ENCODE measurements at regions not wholly inside any gene's neighbourhood (a gene's known extent, or its start where the extent isn't known, plus 50 kb on each side); places are given as distances from the start of the nearest gene placed in this dataset.

DNA sequence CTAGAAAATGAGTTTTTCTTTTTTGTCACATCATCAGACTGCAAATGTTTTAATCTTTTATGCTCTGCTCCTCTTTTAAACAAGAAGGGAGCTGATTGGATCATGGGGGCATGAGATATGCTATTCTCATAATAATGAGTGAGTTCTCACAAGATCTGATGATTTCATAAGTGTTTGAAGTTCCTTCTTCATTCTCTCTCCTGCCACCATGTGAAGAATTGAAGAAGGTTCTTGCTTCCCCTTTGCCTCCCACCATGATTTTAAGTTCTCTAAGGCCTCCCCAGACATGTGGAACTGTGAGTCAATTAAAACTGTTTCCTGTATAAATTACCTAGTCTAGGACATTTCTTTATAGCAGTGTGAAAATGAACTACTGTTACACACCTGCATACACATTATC lies 218.2 kb downstream of the NRIP1 start:
- Histone ChIP-seq H3K27ac (ENCODE audit: low read depth, low read length) (no peak overlapping the region), H3K4me2 (ENCODE audit: low read length) (no peak overlapping the region), H3K27me3 (ENCODE audit: insufficient read depth, low read length) (no peaks in the 10 kb centered on the region), H3K9ac (ENCODE audit: low read length) (no peak overlapping the region), H3K4me1 (ENCODE audit: insufficient read depth, low read length) (no peaks in the 10 kb centered on the region), H3K9me3 (ENCODE audit: insufficient read depth, low read depth, low read length) (no peaks in the 10 kb centered on the region), H3K79me2 (ENCODE audit: insufficient read depth, low read length) (no peaks in the 10 kb centered on the region), H3K36me3 (ENCODE audit: insufficient read depth, low read length) (no peaks in the 10 kb centered on the region), H3K4me3 (ENCODE audit: insufficient read depth, low read depth, low read length) (no peak overlapping the region), H2AFZ (ENCODE audit: low read depth, low read length) (no peak overlapping the region), H4K20me1 (ENCODE audit: insufficient read depth, low read length) (no peaks in the 10 kb centered on the region)
- H3K4me3 Mint-ChIP-seq (ENCODE audit: unreplicated experiment): no peak overlapping the region
- H3K4me1 Mint-ChIP-seq (ENCODE audit: low read depth, unreplicated experiment): peaks cover 5% of the 10 kb centered on the region
- H3K27ac Mint-ChIP-seq (ENCODE audit: unreplicated experiment): no peak overlapping the region
- no peak for DNase-seq (ENCODE audit: low read depth)
- H3K9me3 Mint-ChIP-seq (ENCODE audit: unreplicated experiment): peaks cover 7% of the 10 kb centered on the region
- TF ChIP-seq, protein P1, sequence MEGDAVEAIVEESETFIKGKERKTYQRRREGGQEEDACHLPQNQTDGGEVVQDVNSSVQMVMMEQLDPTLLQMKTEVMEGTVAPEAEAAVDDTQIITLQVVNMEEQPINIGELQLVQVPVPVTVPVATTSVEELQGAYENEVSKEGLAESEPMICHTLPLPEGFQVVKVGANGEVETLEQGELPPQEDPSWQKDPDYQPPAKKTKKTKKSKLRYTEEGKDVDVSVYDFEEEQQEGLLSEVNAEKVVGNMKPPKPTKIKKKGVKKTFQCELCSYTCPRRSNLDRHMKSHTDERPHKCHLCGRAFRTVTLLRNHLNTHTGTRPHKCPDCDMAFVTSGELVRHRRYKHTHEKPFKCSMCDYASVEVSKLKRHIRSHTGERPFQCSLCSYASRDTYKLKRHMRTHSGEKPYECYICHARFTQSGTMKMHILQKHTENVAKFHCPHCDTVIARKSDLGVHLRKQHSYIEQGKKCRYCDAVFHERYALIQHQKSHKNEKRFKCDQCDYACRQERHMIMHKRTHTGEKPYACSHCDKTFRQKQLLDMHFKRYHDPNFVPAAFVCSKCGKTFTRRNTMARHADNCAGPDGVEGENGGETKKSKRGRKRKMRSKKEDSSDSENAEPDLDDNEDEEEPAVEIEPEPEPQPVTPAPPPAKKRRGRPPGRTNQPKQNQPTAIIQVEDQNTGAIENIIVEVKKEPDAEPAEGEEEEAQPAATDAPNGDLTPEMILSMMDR (IDR thresholded peaks at IDR 0.05; ENCODE audit: insufficient read depth, low read depth, low read length): no peak
- TF ChIP-seq EZH2 (IDR thresholded peaks at IDR 0.05; ENCODE audit: insufficient read depth, low read length): no peak
- no peak for FAIRE-seq
- H3K27me3 Mint-ChIP-seq (ENCODE audit: low read depth, unreplicated experiment): no peaks in the 10 kb centered on the region
- H3K36me3 Mint-ChIP-seq (ENCODE audit: low read depth, unreplicated experiment): peaks cover 3% of the 10 kb centered on the region

DNA sequence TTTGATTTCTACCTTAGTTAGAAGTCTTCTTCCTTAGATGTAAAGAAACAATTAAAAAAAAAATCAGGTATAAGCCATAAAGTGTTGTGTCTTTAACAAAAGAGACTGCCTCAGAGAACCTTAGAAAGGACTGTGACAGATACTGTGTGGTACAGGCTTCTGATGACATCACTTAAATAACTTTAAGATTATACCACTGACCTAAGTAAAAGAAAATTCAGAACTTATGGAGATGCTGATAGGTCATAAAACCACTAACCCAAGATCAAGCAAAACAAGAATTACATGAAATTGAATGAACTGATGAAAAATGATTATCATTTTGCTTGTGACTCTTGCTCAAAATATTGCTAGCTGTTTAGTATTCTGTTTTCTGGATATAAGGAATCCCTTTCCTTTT lies 220.8 kb downstream of the NRIP1 start:
- H3K27ac Mint-ChIP-seq (ENCODE audit: unreplicated experiment): no peak overlapping the region
- no peak overlapping the region for H3K27ac ChIP-seq (ENCODE audit: low read depth, low read length)
- H3K4me1 Mint-ChIP-seq (ENCODE audit: low read depth, unreplicated experiment): no peaks in the 10 kb centered on the region
- no peaks in the 10 kb centered on the region for H3K4me1 ChIP-seq (ENCODE audit: insufficient read depth, low read length)
- H3K9me3 ChIP-seq (ENCODE audit: insufficient read depth, low read depth, low read length): no peaks in the 10 kb centered on the region
- no peaks in the 10 kb centered on the region for H3K36me3 ChIP-seq (ENCODE audit: insufficient read depth, low read length)
- no peaks in the 10 kb centered on the region for H3K79me2 ChIP-seq (ENCODE audit: insufficient read depth, low read length)
- no peaks in the 10 kb centered on the region for H3K27me3 Mint-ChIP-seq (ENCODE audit: low read depth, unreplicated experiment)
- no peak overlapping the region for H3K4me2 ChIP-seq (ENCODE audit: low read length)
- DNase-seq (ENCODE audit: low read depth) (no peak), FAIRE-seq (no peak)
- H3K36me3 Mint-ChIP-seq (ENCODE audit: low read depth, unreplicated experiment): peaks cover 7% of the 10 kb centered on the region
- H3K4me3 Mint-ChIP-seq (ENCODE audit: unreplicated experiment): no peak overlapping the region
- H3K9ac ChIP-seq (ENCODE audit: low read length): no peak overlapping the region
- H3K9me3 Mint-ChIP-seq (ENCODE audit: unreplicated experiment): peaks cover 5% of the 10 kb centered on the region
- TF ChIP-seq, protein P1 (IDR thresholded peaks at IDR 0.05; ENCODE audit: insufficient read depth, low read depth, low read length): no peak
- no peak for TF ChIP-seq EZH2 (IDR thresholded peaks at IDR 0.05; ENCODE audit: insufficient read depth, low read length)
- no peak overlapping the region for H3K4me3 ChIP-seq (ENCODE audit: insufficient read depth, low read depth, low read length)
- H4K20me1 ChIP-seq (ENCODE audit: insufficient read depth, low read length): no peaks in the 10 kb centered on the region
- no peak overlapping the region for H2AFZ ChIP-seq (ENCODE audit: low read depth, low read length)
- H3K27me3 ChIP-seq (ENCODE audit: insufficient read depth, low read length): no peaks in the 10 kb centered on the region

DNA sequence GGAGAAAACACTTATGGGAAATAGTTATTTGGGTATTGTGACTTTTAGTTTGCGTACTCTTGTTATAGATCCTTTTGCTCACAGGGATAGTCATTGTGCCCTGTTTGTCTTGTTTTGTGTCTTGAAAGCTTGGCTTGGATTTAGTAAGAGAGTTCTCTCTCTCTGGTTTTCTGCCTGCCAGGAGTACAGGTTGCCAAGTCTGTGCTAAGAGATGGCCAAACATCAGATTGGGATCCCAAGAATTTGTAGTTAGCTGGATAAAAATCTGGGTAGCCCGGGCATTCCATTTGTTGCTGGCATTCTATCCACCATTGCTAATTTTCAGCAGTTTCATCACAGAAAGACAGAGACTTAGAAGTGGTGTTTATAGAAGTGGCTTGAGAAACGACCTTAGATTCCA lies 222.2 kb downstream of the NRIP1 start:
- no peaks in the 10 kb centered on the region for H4K20me1 ChIP-seq (ENCODE audit: insufficient read depth, low read length)
- FAIRE-seq: no peak
- H3K79me2 ChIP-seq (ENCODE audit: insufficient read depth, low read length): no peaks in the 10 kb centered on the region
- no peaks in the 10 kb centered on the region for H3K27me3 ChIP-seq (ENCODE audit: insufficient read depth, low read length)
- TF ChIP-seq EZH2 (IDR thresholded peaks at IDR 0.05; ENCODE audit: insufficient read depth, low read length): no peak
- TF ChIP-seq, protein P1 (IDR thresholded peaks at IDR 0.05; ENCODE audit: insufficient read depth, low read depth, low read length): no peak
- no peak for DNase-seq (ENCODE audit: low read depth)
- Mint-ChIP-seq H3K27me3 (ENCODE audit: low read depth, unreplicated experiment) (no peaks in the 10 kb centered on the region), H3K27ac (ENCODE audit: unreplicated experiment) (no peak overlapping the region), H3K9me3 (ENCODE audit: unreplicated experiment) (peaks cover 5% of the 10 kb centered on the region), H3K4me1 (ENCODE audit: low read depth, unreplicated experiment) (no peaks in the 10 kb centered on the region), H3K36me3 (ENCODE audit: low read depth, unreplicated experiment) (peaks cover 7% of the 10 kb centered on the region), H3K4me3 (ENCODE audit: unreplicated experiment) (no peak overlapping the region)
- H3K4me1 ChIP-seq (ENCODE audit: insufficient read depth, low read length): no peaks in the 10 kb centered on the region
- H3K36me3 ChIP-seq (ENCODE audit: insufficient read depth, low read length): no peaks in the 10 kb centered on the region
- H3K4me3 ChIP-seq (ENCODE audit: insufficient read depth, low read depth, low read length): no peak overlapping the region
- H3K27ac ChIP-seq (ENCODE audit: low read depth, low read length): no peak overlapping the region
- no peak overlapping the region for H3K9ac ChIP-seq (ENCODE audit: low read length)
- H3K9me3 ChIP-seq (ENCODE audit: insufficient read depth, low read depth, low read length): no peaks in the 10 kb centered on the region
- no peak overlapping the region for H3K4me2 ChIP-seq (ENCODE audit: low read length)
- no peak overlapping the region for H2AFZ ChIP-seq (ENCODE audit: low read depth, low read length)

All from astrocyte (in vitro differentiated cells and primary cell).